Cardiac muscle cell (in vitro differentiated cells and primary cell): ENCODE measurements at regions not wholly inside any gene's neighbourhood (a gene's known extent, or its start where the extent isn't known, plus 50 kb on each side); places are given as distances from the start of the nearest gene placed in this dataset.

Source experiments
- DNase-seq, 2 donors: peaks; one replicate each; pipeline versions ENCODE4 v3.0.0 to v3.0.0-alpha.2; 2010 to 2017; ENCODE audit warnings: low read depth in 1 of 2, low spot score in 1 of 2
- H3K27ac ChIP-seq: fragments of 200-600 bp; sonication (generic); 2 replicates; pipeline ENCODE4 v1.5.1; 2016
- H3K27me3 ChIP-seq: fragments of 200-600 bp; sonication (generic); 2 replicates; pipeline ENCODE4 v1.6.0; 2016; ENCODE audit warnings: control low read depth
- H3K36me3 ChIP-seq: fragments of 200-600 bp; sonication (generic); 2 replicates; pipeline ENCODE4 v1.5.1; 2016; ENCODE audit warnings: control low read depth
- H3K4me1 ChIP-seq: fragments of 200-600 bp; sonication (generic); 2 replicates; pipeline ENCODE4 v1.8.1; 2017; ENCODE audit warnings: low read depth, mild to moderate bottlenecking, mixed run types
- H3K4me3 ChIP-seq: fragments of 200-600 bp; sonication (generic); 2 replicates; pipeline ENCODE4 v1.5.1; 2016; ENCODE audit warnings: mild to moderate bottlenecking
- H3K9me3 ChIP-seq: fragments of 200-600 bp; sonication (generic); 2 replicates; pipeline ENCODE4 v1.5.1; 2017; ENCODE audit warnings: low read depth, mild to moderate bottlenecking, control low read depth
- CTCF ChIP-seq: IDR thresholded peaks from 2 replicates; pipeline ENCODE4 v1.5.1; 2012; ENCODE audit warnings: low read depth, mild to moderate bottlenecking, low read length

- Histone ChIP-seq H3K4me1 (no peaks in the 10 kb centered on the region), H3K27ac (no peak overlapping the region), H3K4me3 (no peak overlapping the region), H3K27me3 (no peaks in the 10 kb centered on the region), H3K9me3 (no peaks in the 10 kb centered on the region), H3K36me3 (no peaks in the 10 kb centered on the region)
- no peak for TF ChIP-seq CTCF
- DNase-seq: no peak
Measured at GRCh38 chr3:988785-989184, 104.0 kb upstream of the CNTN6 start.

GRCh38 chr3:992871-993270, 100.0 kb upstream of the CNTN6 start:
- no peaks in the 10 kb centered on the region for H3K36me3 ChIP-seq
- DNase-seq: no peak
- no peaks in the 10 kb centered on the region for H3K9me3 ChIP-seq
- TF ChIP-seq CTCF: no peak
- no peak overlapping the region for H3K4me3 ChIP-seq
- H3K27me3 ChIP-seq: no peaks in the 10 kb centered on the region
- H3K27ac ChIP-seq: no peak overlapping the region
- H3K4me1 ChIP-seq: no peaks in the 10 kb centered on the region

GRCh38 chr3:1002010-1002409, 90.8 kb upstream of the CNTN6 start:
- H3K27ac ChIP-seq: no peak overlapping the region
- DNase-seq: no peak
- no peak overlapping the region for H3K4me3 ChIP-seq
- H3K36me3 ChIP-seq: no peaks in the 10 kb centered on the region
- TF ChIP-seq CTCF: no peak
- no peaks in the 10 kb centered on the region for H3K4me1 ChIP-seq
- no peaks in the 10 kb centered on the region for H3K27me3 ChIP-seq
- H3K9me3 ChIP-seq: no peaks in the 10 kb centered on the region

- peak in 1 of 2 donors; percentile 35 for DNase-seq
- H3K36me3 ChIP-seq: no peaks in the 10 kb centered on the region
- H3K4me3 ChIP-seq: no peak overlapping the region
- H3K9me3 ChIP-seq: no peaks in the 10 kb centered on the region
- H3K27me3 ChIP-seq: no peaks in the 10 kb centered on the region
- no peaks in the 10 kb centered on the region for H3K4me1 ChIP-seq
- H3K27ac ChIP-seq: no peak overlapping the region
- TF ChIP-seq CTCF: no peak
Measured at GRCh38 chr3:1007866-1008265, 85.0 kb upstream of the CNTN6 start.

- H3K4me3 ChIP-seq: no peak overlapping the region
- H3K27ac ChIP-seq: no peak overlapping the region
- no peaks in the 10 kb centered on the region for H3K4me1 ChIP-seq
- H3K36me3 ChIP-seq: no peaks in the 10 kb centered on the region
- H3K9me3 ChIP-seq: no peaks in the 10 kb centered on the region
- H3K27me3 ChIP-seq: no peaks in the 10 kb centered on the region
- TF ChIP-seq CTCF: no peak
- DNase-seq: no peak
Measured at GRCh38 chr3:1010228-1010627, 82.6 kb upstream of the CNTN6 start.

GRCh38 chr3:1015826-1016225, 77.0 kb upstream of the CNTN6 start:
- TF ChIP-seq CTCF: no peak
- H3K4me1 ChIP-seq: no peaks in the 10 kb centered on the region
- no peak overlapping the region for H3K4me3 ChIP-seq
- H3K36me3 ChIP-seq: no peaks in the 10 kb centered on the region
- no peaks in the 10 kb centered on the region for H3K9me3 ChIP-seq
- DNase-seq: no peak
- H3K27ac ChIP-seq: no peak overlapping the region
- H3K27me3 ChIP-seq: no peaks in the 10 kb centered on the region
